Colonic mucosa (tissue), 4 donors: ENCODE measurements at regions not wholly inside any gene's neighbourhood (a gene's known extent, or its start where the extent isn't known, plus 50 kb on each side); places are given as distances from the start of the nearest gene placed in this dataset.

Source experiments
- DNase-seq: peaks from one replicate; pipeline ENCODE4 v3.0.0-alpha.2; 2020
- H3K27ac ChIP-seq: fragments of 200-600 bp; one replicate; pipeline ENCODE4 v1.8.0; 2021
- H3K27me3 ChIP-seq: fragments of 200-600 bp; one replicate; pipeline ENCODE4 v1.8.0; 2021
- H3K36me3 ChIP-seq: fragments of 200-600 bp; one replicate; pipeline ENCODE4 v1.8.0; 2021
- H3K4me1 ChIP-seq: fragments of 200-600 bp; one replicate; pipeline ENCODE4 v1.8.0; 2021; ENCODE audit warnings: mild to moderate bottlenecking
- H3K4me3 ChIP-seq: fragments of 200-600 bp; one replicate; pipeline ENCODE4 v1.8.0; 2021
- H3K9ac ChIP-seq, 2 donors: one replicate each; pipeline ENCODE4 v1.7.0; 2013; ENCODE audit warnings: control low read depth in 2 of 2, low read depth in 2 of 2, low read length in 2 of 2
- H3K9me3 ChIP-seq: fragments of 200-600 bp; one replicate; pipeline ENCODE4 v1.8.0; 2021
- intact Hi-C: fragments of 100-400 bp; cut with DNase I; formaldehyde crosslinking; loops from one replicate; pipeline ENCODE4 v1.14.1; 2022
- TF ChIP-seq, protein P1 (sequence below): fragments of 200-600 bp; IDR thresholded peaks from one replicate; pipeline ENCODE4 v1.8.0; 2022; ENCODE audit warnings: antibody characterized with exemption, mild to moderate bottlenecking
- donor health status: healthy.
- donor health status: DM: no; HTN: no; CAD: no.
- donor health status: DM: no; HTN: no; CAD: no.

DNA sequence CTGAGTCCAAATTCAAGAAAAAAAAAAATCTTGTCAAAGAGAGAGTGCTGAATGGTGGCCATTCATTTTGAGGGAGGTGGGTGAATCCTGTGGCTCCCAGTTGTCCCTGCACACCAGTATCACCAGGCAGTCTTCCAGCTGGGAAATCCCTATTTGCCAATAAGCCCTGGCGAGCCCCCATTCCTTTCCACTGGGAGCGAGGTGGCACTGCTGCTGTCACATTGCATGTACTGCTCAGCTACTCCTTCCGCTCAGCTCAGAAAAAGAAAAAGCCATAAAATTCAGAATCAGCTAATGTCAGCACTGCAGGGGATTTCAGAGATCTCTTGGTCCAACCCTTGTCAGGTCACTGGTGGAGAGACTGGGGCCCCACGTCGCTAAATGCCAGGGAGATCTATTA, 298.5 kb downstream of the OMA1 start:
- Histone ChIP-seq H3K36me3 (no peaks in the 10 kb centered on the region), H3K27me3 (peaks cover 14% of the 10 kb centered on the region), H3K4me3 (no peak overlapping the region), H3K27ac (no peak overlapping the region), H3K4me1 (no peaks in the 10 kb centered on the region), H3K9me3 (no peaks in the 10 kb centered on the region), H3K9ac (no peak overlapping the region)
- intact Hi-C loops = no loop called here
- TF ChIP-seq, protein P1, sequence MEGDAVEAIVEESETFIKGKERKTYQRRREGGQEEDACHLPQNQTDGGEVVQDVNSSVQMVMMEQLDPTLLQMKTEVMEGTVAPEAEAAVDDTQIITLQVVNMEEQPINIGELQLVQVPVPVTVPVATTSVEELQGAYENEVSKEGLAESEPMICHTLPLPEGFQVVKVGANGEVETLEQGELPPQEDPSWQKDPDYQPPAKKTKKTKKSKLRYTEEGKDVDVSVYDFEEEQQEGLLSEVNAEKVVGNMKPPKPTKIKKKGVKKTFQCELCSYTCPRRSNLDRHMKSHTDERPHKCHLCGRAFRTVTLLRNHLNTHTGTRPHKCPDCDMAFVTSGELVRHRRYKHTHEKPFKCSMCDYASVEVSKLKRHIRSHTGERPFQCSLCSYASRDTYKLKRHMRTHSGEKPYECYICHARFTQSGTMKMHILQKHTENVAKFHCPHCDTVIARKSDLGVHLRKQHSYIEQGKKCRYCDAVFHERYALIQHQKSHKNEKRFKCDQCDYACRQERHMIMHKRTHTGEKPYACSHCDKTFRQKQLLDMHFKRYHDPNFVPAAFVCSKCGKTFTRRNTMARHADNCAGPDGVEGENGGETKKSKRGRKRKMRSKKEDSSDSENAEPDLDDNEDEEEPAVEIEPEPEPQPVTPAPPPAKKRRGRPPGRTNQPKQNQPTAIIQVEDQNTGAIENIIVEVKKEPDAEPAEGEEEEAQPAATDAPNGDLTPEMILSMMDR = no peak
- DNase-seq = no peak

DNA sequence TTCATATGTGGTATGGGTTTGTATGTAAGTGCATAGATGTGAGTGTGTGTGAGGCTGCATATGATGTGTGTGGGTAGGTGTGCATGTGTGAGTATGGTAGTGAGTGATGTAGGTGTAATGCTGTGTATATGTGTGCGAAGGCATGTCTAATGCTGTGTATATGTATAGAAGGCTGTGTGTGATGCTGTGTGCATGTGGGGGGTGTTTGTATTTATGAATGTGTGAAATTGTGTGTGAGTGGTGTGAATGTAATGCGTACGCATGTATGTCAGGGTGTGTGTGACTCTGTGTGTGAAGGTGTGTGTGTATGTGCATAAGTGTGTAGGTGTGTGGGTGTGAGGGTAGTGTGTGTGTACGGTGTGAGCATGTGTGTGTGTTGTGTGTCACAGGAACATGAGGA, 300.0 kb downstream of the OMA1 start:
- Histone ChIP-seq H3K9me3 (no peaks in the 10 kb centered on the region), H3K4me1 (no peaks in the 10 kb centered on the region), H3K27me3 (peaks cover 14% of the 10 kb centered on the region), H3K27ac (no peak overlapping the region), H3K36me3 (no peaks in the 10 kb centered on the region), H3K9ac (no peak overlapping the region), H3K4me3 (no peak overlapping the region)
- TF ChIP-seq, protein P1 = no peak
- no peak for DNase-seq
- intact Hi-C loops = no loop called here

GRCh38 chr1:58244872-58245271, 301.7 kb downstream of the OMA1 start:
- Histone ChIP-seq H3K4me1 (no peaks in the 10 kb centered on the region), H3K27me3 (peaks cover 8% of the 10 kb centered on the region), H3K4me3 (no peak overlapping the region), H3K27ac (no peak overlapping the region), H3K9ac (no peak overlapping the region), H3K36me3 (no peaks in the 10 kb centered on the region), H3K9me3 (no peaks in the 10 kb centered on the region)
- TF ChIP-seq, protein P1 = no peak
- no peak for DNase-seq
- intact Hi-C loops = no loop called here

DNA sequence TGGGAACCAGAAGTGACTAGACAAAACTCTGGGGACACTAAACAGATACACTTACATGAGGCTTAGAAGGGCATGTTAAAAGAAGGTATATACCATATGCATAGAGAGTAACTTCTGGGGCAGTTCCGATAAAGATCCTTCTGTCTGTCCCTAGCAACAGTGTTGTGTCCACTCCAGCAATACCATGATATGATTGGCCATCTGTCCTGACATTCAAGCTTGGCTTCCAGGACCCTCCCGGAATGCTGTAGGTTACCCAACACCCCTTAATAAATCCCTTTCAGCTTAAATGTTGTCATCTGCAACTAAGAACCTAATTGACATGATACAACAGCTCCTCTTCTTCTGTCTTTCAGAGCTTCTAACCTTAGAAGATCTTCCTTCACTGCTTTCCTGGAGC, 307.7 kb downstream of the OMA1 start:
- Histone ChIP-seq H3K27ac (no peak overlapping the region), H3K9me3 (no peaks in the 10 kb centered on the region), H3K4me1 (no peaks in the 10 kb centered on the region), H3K4me3 (no peak overlapping the region), H3K9ac (no peak overlapping the region), H3K27me3 (no peaks in the 10 kb centered on the region), H3K36me3 (no peaks in the 10 kb centered on the region)
- intact Hi-C loops = no loop called here
- TF ChIP-seq, protein P1 = no peak
- no peak for DNase-seq

DNA sequence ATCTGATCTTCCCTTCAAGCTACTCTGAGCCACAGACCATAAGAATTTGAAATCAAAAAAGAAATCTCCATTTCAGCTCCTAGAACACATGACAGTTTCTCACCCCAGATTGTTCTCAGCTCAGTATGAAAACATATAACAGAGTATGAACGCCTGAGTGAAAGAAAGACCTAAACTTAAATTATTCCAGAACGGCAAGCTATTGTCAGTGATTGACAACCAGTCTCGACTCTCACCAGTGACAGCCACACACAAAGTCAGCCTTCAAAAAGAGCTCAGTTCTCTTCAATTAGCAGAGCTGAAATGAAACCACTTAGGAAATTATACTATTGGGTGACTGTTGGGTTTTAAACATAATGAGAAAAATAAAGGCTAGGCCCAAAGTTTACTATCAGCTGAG, 312.8 kb downstream of the OMA1 start:
- TF ChIP-seq, protein P1 = no peak
- H3K9me3 ChIP-seq = no peaks in the 10 kb centered on the region
- no peaks in the 10 kb centered on the region for H3K36me3 ChIP-seq
- no peak for DNase-seq
- H3K27ac ChIP-seq = no peak overlapping the region
- intact Hi-C loops = no loop called here
- no peaks in the 10 kb centered on the region for H3K4me1 ChIP-seq
- no peaks in the 10 kb centered on the region for H3K27me3 ChIP-seq
- H3K9ac ChIP-seq = no peak overlapping the region
- no peak overlapping the region for H3K4me3 ChIP-seq

DNA sequence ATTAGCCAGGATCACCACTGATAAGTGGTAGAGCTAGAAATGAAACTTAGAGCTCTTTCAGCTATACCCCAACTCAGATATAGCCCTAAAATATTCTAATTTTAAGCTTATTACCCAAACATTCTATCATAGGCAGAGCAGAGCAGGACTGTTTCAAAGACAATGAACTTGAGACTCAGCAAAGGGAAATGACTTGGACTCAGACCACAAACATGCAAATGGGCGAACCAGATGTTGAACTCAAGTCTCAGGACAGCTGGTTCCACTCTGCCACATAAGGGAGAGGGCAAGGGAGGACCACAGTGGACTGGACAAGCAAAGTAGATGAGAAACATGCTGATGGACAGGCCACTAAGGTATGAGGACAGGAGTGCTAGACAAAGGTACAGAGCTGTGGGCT, 315.3 kb downstream of the OMA1 start:
- H3K36me3 ChIP-seq = no peaks in the 10 kb centered on the region
- H3K27ac ChIP-seq = no peak overlapping the region
- H3K27me3 ChIP-seq = no peaks in the 10 kb centered on the region
- intact Hi-C loops = no loop called here
- no peaks in the 10 kb centered on the region for H3K4me1 ChIP-seq
- H3K9ac ChIP-seq = no peak overlapping the region
- DNase-seq = no peak
- H3K9me3 ChIP-seq = no peaks in the 10 kb centered on the region
- TF ChIP-seq, protein P1 = no peak
- H3K4me3 ChIP-seq = no peak overlapping the region
